Esophagus squamous epithelium (tissue), 5 donors: ENCODE measurements at regions not wholly inside any gene's neighbourhood (a gene's known extent, or its start where the extent isn't known, plus 50 kb on each side); places are given as distances from the start of the nearest gene placed in this dataset.

Experiments
- DNase-seq: peaks from one replicate; lab custom pipeline; 2025; lab: John Stamatoyannopoulos, UW
- H3K27ac ChIP-seq, 4 donors: fragments of 200-600 bp; sonication (generic); one replicate each; pipeline ENCODE4 v1.5.1; 2016 to 2019; ENCODE audit warnings: mild to moderate bottlenecking in 1 of 4
- H3K27me3 ChIP-seq, 4 donors: fragments of 200-600 bp; sonication (generic); 1 replicate in 3 of 4; 2 replicates in 1 of 4; pipeline versions ENCODE4 v1.5.1 to v1.6.0; 2017 to 2021; ENCODE audit warnings: antibody characterized with exemption in 1 of 4
- H3K36me3 ChIP-seq, 3 donors: fragments of 200-600 bp; sonication (generic); one replicate each; pipeline ENCODE4 v1.5.1; 2016 to 2019
- H3K4me1 ChIP-seq, 3 donors: fragments of 200-600 bp; sonication (generic); one replicate each; pipeline ENCODE4 v1.5.1; 2017 to 2019
- H3K4me3 ChIP-seq, 4 donors: fragments of 200-600 bp; sonication (generic); 1 replicate in 3 of 4; 2 replicates in 1 of 4; pipeline ENCODE4 v1.5.1; 2016 to 2019; ENCODE audit warnings: mild to moderate bottlenecking in 2 of 4, moderate library complexity in 1 of 4
- H3K9me3 ChIP-seq, 3 donors: fragments of 200-600 bp; sonication (generic); one replicate each; pipeline ENCODE4 v1.5.1; 2016 to 2019
- POLR2A ChIP-seq, 4 donors: fragments of 450-650 bp; IDR thresholded peaks; one replicate each; pipeline ENCODE4 v1.6.1; 2017; ENCODE audit warnings: antibody characterized with exemption in 4 of 4, mild to moderate bottlenecking in 4 of 4, moderate library complexity in 3 of 4
- WGBS, 2 donors: methylation state at CpG; one replicate each; pipeline ENCODE4 v1.1.5; 2018; 5-methylcytosine and 5-hydroxymethylcytosine counted together
- intact Hi-C: fragments of 100-400 bp; cut with DNase I; formaldehyde crosslinking; loops from one replicate; pipeline ENCODE4 v1.15.0; 2022
- TF ChIP-seq, protein P1 (sequence below), 6 experiments: fragments of 450-650 bp in 4 of 6; fragments of 200-600 bp in 2 of 6; sonication (generic) in 2 of 6; IDR thresholded peaks; one replicate each; pipeline ENCODE4 v1.5.1; 2016 to 2019; ENCODE audit warnings: antibody characterized with exemption in 6 of 6, mild to moderate bottlenecking in 4 of 6, moderate library complexity in 4 of 6
- donor health status: DM: yes; HTN: yes; CAD: no.

DNA sequence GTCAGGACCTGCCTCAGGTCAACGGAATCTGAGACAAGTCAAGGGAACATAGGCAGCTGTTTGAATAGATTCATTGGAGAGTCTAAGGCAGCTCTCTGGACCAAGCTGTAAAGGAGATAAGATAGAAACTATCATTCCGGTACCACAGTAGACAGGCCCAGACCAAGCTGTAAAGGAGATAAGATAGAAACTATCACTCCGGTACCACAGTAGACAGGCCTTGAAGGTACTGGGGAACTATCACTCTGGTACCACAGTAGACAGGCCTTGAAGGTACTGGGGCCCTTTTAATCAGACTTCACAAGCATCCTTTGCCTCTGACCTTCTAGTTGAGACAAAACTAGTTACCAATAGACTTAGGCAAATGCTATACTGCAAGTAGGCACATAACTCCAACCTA, 346.1 kb downstream of the DCDC2C start:
- Histone ChIP-seq H3K36me3 (no peaks in the 10 kb centered on the region), H3K4me1 (no peaks in the 10 kb centered on the region), H3K27ac (no peak overlapping the region), H3K27me3 (no peaks in the 10 kb centered on the region), H3K4me3 (no peak overlapping the region), H3K9me3 (peaks cover 0 to 7% (median 0%) of the 10 kb centered on the region in 3 donors)
- DNase-seq: no peak
- 96 to 97% methylated on average over 3 of the region's 3 CpGs for whole genome bisulfite sequencing, 2 donors
- intact Hi-C loops: no loop called here
- no peak for TF ChIP-seq POLR2A (IDR thresholded peaks at IDR 0.05)
- TF ChIP-seq, protein P1, sequence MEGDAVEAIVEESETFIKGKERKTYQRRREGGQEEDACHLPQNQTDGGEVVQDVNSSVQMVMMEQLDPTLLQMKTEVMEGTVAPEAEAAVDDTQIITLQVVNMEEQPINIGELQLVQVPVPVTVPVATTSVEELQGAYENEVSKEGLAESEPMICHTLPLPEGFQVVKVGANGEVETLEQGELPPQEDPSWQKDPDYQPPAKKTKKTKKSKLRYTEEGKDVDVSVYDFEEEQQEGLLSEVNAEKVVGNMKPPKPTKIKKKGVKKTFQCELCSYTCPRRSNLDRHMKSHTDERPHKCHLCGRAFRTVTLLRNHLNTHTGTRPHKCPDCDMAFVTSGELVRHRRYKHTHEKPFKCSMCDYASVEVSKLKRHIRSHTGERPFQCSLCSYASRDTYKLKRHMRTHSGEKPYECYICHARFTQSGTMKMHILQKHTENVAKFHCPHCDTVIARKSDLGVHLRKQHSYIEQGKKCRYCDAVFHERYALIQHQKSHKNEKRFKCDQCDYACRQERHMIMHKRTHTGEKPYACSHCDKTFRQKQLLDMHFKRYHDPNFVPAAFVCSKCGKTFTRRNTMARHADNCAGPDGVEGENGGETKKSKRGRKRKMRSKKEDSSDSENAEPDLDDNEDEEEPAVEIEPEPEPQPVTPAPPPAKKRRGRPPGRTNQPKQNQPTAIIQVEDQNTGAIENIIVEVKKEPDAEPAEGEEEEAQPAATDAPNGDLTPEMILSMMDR (IDR thresholded peaks at IDR 0.05): no peak

- WGBS, 2 donors: 58 to 65% methylated on average over 5 to 6 of the region's 7 CpGs
- no peaks in the 10 kb centered on the region for H3K4me1 ChIP-seq
- intact Hi-C loops: no loop called here
- H3K36me3 ChIP-seq: no peaks in the 10 kb centered on the region
- TF ChIP-seq, protein P1 (IDR thresholded peaks at IDR 0.05): no peak
- TF ChIP-seq POLR2A (IDR thresholded peaks at IDR 0.05): no peak
- H3K27ac ChIP-seq: no peak overlapping the region
- no peaks in the 10 kb centered on the region for H3K27me3 ChIP-seq
- H3K4me3 ChIP-seq: no peak overlapping the region
- H3K9me3 ChIP-seq: no peaks in the 10 kb centered on the region
- no peak for DNase-seq
These were observed 350.6 kb downstream of the DCDC2C start for GRCh38 chr2:4053769-4054493.

- TF ChIP-seq, protein P1 (IDR thresholded peaks at IDR 0.05): no peak
- TF ChIP-seq POLR2A (IDR thresholded peaks at IDR 0.05): no peak
- Histone ChIP-seq H3K27ac (no peak overlapping the region), H3K9me3 (no peaks in the 10 kb centered on the region), H3K27me3 (no peaks in the 10 kb centered on the region), H3K36me3 (no peaks in the 10 kb centered on the region), H3K4me1 (no peaks in the 10 kb centered on the region), H3K4me3 (no peak overlapping the region)
- no peak for DNase-seq
- 73 to 84% methylated on average over 4 of the region's 4 CpGs for WGBS, 2 donors
- intact Hi-C loops: no loop called here
These were observed 362.8 kb downstream of the DCDC2C start for GRCh38 chr2:4066217-4066616.

DNA sequence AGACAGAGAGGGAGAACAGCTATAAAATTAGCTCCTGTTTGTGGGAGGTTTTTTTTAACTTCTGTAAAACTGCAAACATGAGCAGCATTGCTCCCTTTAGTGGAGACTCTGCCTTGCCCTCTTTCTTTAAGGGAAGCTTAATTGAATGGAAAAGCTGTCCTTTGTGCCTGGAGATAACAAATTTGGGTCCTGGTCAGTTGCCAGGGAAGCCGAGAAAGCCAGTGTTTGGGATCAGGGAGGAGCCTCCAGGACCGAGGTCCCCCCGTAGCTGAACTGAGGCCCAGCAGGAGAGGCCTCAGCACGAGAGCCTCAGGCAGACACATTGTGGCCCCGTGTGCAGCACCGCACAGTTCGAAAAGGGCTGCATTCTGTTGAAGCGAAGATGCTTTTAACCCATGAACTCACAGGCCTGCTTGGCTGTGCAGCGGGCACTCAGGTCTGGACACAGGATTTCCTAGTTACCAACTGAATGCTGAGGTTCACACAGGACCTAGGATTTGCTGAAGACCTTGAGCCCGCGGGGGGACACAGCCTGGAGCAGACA, 369.7 kb downstream of the DCDC2C start:
- Histone ChIP-seq H3K4me1 (no peaks in the 10 kb centered on the region), H3K36me3 (no peaks in the 10 kb centered on the region), H3K27ac (no peak overlapping the region), H3K4me3 (no peak overlapping the region), H3K9me3 (no peaks in the 10 kb centered on the region), H3K27me3 (no peaks in the 10 kb centered on the region)
- TF ChIP-seq, protein P1 (IDR thresholded peaks at IDR 0.05): no peak
- TF ChIP-seq POLR2A (IDR thresholded peaks at IDR 0.05): no peak
- intact Hi-C loops: no loop called here
- no peak for DNase-seq
- WGBS, 2 donors: 73 to 88% methylated on average over 5 to 9 of the region's 11 CpGs

DNA sequence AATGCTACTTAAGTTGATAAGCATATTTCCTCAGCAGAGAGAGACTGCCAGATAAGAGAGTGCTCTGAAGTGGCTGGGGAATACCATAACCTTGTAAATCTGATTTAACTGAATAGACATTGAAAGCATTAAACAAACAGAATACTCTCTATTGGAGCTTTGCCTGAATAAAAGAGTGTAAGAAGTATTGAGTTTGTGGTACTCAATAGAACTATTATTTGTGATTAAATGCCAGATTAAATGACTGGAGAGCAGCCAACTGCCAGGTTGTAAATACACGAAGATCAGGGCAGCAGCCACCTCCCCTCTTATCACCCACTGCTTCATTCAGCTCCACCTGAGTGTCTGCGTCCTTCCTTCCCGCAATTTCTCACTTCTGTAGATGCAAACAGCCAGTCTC, 373.6 kb downstream of the DCDC2C start:
- DNase-seq: no peak
- Histone ChIP-seq H3K27me3 (no peaks in the 10 kb centered on the region), H3K36me3 (no peaks in the 10 kb centered on the region), H3K9me3 (no peaks in the 10 kb centered on the region), H3K4me3 (no peak overlapping the region), H3K27ac (no peak overlapping the region), H3K4me1 (no peaks in the 10 kb centered on the region)
- intact Hi-C loops: no loop called here
- no peak for TF ChIP-seq POLR2A (IDR thresholded peaks at IDR 0.05)
- TF ChIP-seq, protein P1 (IDR thresholded peaks at IDR 0.05): no peak
- 31 to 32% methylated on average over 3 of the region's 3 CpGs for WGBS, 2 donors
